ENCODE measurements at regions not wholly inside any gene's neighbourhood (a gene's known extent, or its start where the extent isn't known, plus 50 kb on each side); places are given as distances from the start of the nearest gene placed in this dataset.

DNA sequence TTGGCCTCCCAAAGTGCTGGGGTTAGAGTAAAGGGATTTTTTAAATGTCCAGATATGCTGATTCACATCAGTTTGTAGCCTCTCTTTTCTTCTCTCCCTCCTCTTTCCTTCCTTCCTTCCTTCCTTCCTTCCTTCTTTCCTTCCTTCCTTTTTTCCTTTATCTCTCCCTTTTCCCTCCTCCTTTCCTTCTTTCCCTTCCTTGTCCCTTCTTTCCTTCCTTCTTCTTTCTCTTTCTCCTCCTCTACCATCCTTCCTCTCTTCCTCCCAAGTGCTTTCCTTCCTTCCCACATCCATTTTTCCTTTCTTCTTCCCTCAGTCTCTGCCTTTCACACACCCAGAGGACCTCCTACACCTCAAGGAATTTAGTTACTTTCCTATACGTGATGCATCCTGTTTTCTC, 671.8 kb downstream of the HS3ST4 start:
- H2AFZ ChIP-seq (ENCODE audit: control insufficient read depth, low read depth, low read length): no peak overlapping the region
- ChIA-PET RAD21 (ENCODE audit: unreplicated experiment) (no interaction called here), CTCF (no interaction called here), POLR2A (no interaction called here), SMC1A (ENCODE audit: uncharacterized antibody, unreplicated experiment) (no interaction called here)
- FAIRE-seq (no peak), ATAC-seq (no peak), DNase-seq (ENCODE audit: low read depth, low spot score) (no peak)
- no peaks in the 10 kb centered on the region for H4K20me1 ChIP-seq (ENCODE audit: control insufficient read depth, insufficient read depth)
- H3K4me2 ChIP-seq (ENCODE audit: control insufficient read depth, insufficient read depth): no peak overlapping the region
- TF ChIP-seq NFXL1 (IDR thresholded peaks at IDR 0.05; ENCODE audit: borderline replicate concordance) (no peak), BCL11A (IDR thresholded peaks at IDR 0.05; ENCODE audit: low read depth, low read length) (no peak)
- no peaks in the 10 kb centered on the region for H3K9me3 ChIP-seq (replicated peaks; ENCODE audit: control insufficient read depth, insufficient read depth, low read length)
- H3K27me3 ChIP-seq (replicated peaks in 1 of 2; ENCODE audit: control insufficient read depth in 2 of 2, insufficient read depth in 2 of 2, low read length in 1 of 2): no peaks in the 10 kb centered on the region
- no peaks in the 10 kb centered on the region for H3K79me2 ChIP-seq (ENCODE audit: control insufficient read depth, insufficient read depth, low read length)
- in situ Hi-C loops (cut with MboI) (no loop called here), intact Hi-C loops (cut with micrococcal nuclease; ENCODE audit: unreplicated experiment) (no loop called here)
- no TSS peak for BruUV-seq (replicated peaks)
- no peak overlapping the region for H3K9ac ChIP-seq (ENCODE audit: control insufficient read depth, insufficient read depth, low read length)
- 0% methylated on average over 1 of the region's 1 CpG for WGBS (ENCODE audit: insufficient coverage, insufficient replicate concordance, low lambda C conversion rate, missing lambda C conversion rate)
- no peak overlapping the region for H3K27ac ChIP-seq (ENCODE audit: control insufficient read depth, insufficient read depth)
- H3K36me3 ChIP-seq (ENCODE audit: control insufficient read depth in 2 of 2, insufficient read depth in 2 of 2, low read length in 1 of 2): no peaks in the 10 kb centered on the region
- no peaks in the 10 kb centered on the region for H3K4me1 ChIP-seq (ENCODE audit: control insufficient read depth, insufficient read depth, low read length)
- H3K4me3 ChIP-seq: no peak overlapping the region

DNA sequence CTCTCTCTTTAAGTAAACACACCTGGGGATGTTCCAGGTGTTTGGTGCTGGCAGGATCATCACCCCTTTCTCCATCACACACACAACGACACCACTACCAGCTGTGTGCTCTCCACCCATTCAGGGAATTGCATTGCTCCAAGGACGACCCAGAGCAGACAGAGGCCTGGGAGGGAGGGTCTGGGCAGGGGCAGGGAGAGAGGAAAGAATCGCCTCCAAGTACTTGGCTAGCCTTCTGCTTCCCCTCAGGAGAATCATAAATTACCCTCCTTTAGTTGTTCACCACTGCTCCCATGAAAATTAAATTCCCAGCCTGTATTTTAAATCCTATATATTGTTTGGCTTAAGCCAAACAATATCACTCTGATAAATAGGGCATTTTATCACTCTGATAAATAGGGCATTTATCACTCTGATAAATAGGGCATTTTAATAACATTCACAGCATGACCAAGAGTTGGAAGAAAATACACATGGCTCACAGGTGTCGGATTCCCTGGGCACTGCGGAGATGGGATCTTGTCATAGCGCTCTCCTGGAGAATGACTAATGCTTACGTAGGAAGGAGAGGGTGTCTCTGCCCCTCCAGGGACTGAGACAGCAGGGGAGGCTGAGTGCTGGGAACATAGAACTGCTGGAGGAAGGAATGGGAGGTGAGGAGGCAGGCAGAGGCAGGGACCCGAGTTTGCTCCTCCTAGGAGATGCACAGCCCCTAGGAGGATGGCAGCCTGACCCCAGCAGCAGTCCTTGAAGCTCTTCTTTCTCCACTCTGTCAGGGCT, 673.6 kb downstream of the HS3ST4 start:
- ChIA-PET RAD21 (ENCODE audit: unreplicated experiment) (no interaction called here), POLR2A (no interaction called here), CTCF (no interaction called here), SMC1A (ENCODE audit: uncharacterized antibody, unreplicated experiment) (no interaction called here)
- WGBS (ENCODE audit: insufficient coverage, insufficient replicate concordance, low lambda C conversion rate, missing lambda C conversion rate): 15% methylated on average over 8 of the region's 8 CpGs
- FAIRE-seq (no peak), DNase-seq (ENCODE audit: low read depth, low spot score) (no peak), ATAC-seq (no peak)
- no peak overlapping the region for H3K4me3 ChIP-seq
- H3K4me2 ChIP-seq (ENCODE audit: control insufficient read depth, insufficient read depth): no peak overlapping the region
- no peaks in the 10 kb centered on the region for H4K20me1 ChIP-seq (ENCODE audit: control insufficient read depth, insufficient read depth)
- no peaks in the 10 kb centered on the region for H3K36me3 ChIP-seq (ENCODE audit: control insufficient read depth in 2 of 2, insufficient read depth in 2 of 2, low read length in 1 of 2)
- no peak overlapping the region for H3K27ac ChIP-seq (ENCODE audit: control insufficient read depth, insufficient read depth)
- no peaks in the 10 kb centered on the region for H3K4me1 ChIP-seq (ENCODE audit: control insufficient read depth, insufficient read depth, low read length)
- H2AFZ ChIP-seq (ENCODE audit: control insufficient read depth, low read depth, low read length): no peak overlapping the region
- no peak overlapping the region for H3K9ac ChIP-seq (ENCODE audit: control insufficient read depth, insufficient read depth, low read length)
- H3K27me3 ChIP-seq (replicated peaks in 1 of 2; ENCODE audit: control insufficient read depth in 2 of 2, insufficient read depth in 2 of 2, low read length in 1 of 2): no peaks in the 10 kb centered on the region
- intact Hi-C loops (cut with micrococcal nuclease; ENCODE audit: unreplicated experiment) (no loop called here), in situ Hi-C loops (cut with MboI) (no loop called here)
- no peaks in the 10 kb centered on the region for H3K9me3 ChIP-seq (replicated peaks; ENCODE audit: control insufficient read depth, insufficient read depth, low read length)
- no peaks in the 10 kb centered on the region for H3K79me2 ChIP-seq (ENCODE audit: control insufficient read depth, insufficient read depth, low read length)
- TF ChIP-seq NFIC (IDR thresholded peaks at IDR 0.05; ENCODE audit: low read depth, low read length): no peak
- TF ChIP-seq SP1 (IDR thresholded peaks at IDR 0.05; ENCODE audit: low read depth, low read length): no peak
- TF ChIP-seq GABPA (IDR thresholded peaks at IDR 0.05; ENCODE audit: low read depth): no peak
- no peak for TF ChIP-seq PAX8 (IDR thresholded peaks at IDR 0.05)
- TF ChIP-seq BACH1 (IDR thresholded peaks at IDR 0.05; ENCODE audit: borderline replicate concordance): no peak
- no peak for TF ChIP-seq MEF2A (IDR thresholded peaks at IDR 0.05; ENCODE audit: insufficient read depth, low read depth, low read length)
- no peak for TF ChIP-seq BMI1 (IDR thresholded peaks at IDR 0.05; ENCODE audit: borderline replicate concordance)
- no peak for TF ChIP-seq SPI1 (IDR thresholded peaks at IDR 0.05; ENCODE audit: borderline replicate concordance, insufficient read depth, low read depth, low read length)
- TF ChIP-seq CREM (IDR thresholded peaks at IDR 0.05; ENCODE audit: low read depth): no peak
- no peak for TF ChIP-seq NR2F1 (conservative IDR thresholded peaks at IDR 0.05)
- no peak for TF ChIP-seq YY1 (IDR thresholded peaks at IDR 0.05; ENCODE audit: low read depth, low read length)
- TF ChIP-seq SREBF1 (IDR thresholded peaks at IDR 0.05; ENCODE audit: low read length): no peak
- no peak for TF ChIP-seq MTA3 (IDR thresholded peaks at IDR 0.05; ENCODE audit: borderline replicate concordance, low read length)
- TF ChIP-seq TCF3 (IDR thresholded peaks at IDR 0.05; ENCODE audit: borderline replicate concordance, insufficient read depth, low read depth, low read length): no peak
- no peak for TF ChIP-seq CREB1 (IDR thresholded peaks at IDR 0.05; ENCODE audit: low read depth)
- TF ChIP-seq PML (IDR thresholded peaks at IDR 0.05; ENCODE audit: low read length): no peak
- TF ChIP-seq BRCA1 (IDR thresholded peaks at IDR 0.05; ENCODE audit: low read depth, low read length): no peak
- no peak for TF ChIP-seq KDM1A (IDR thresholded peaks at IDR 0.05; ENCODE audit: borderline replicate concordance)
- no TSS peak for BruUV-seq (replicated peaks)

Data from GM12878 (cell line).